ENCODE measurements at regions not wholly inside any gene's neighbourhood (a gene's known extent, or its start where the extent isn't known, plus 50 kb on each side); places are given as distances from the start of the nearest gene placed in this dataset.

DNA sequence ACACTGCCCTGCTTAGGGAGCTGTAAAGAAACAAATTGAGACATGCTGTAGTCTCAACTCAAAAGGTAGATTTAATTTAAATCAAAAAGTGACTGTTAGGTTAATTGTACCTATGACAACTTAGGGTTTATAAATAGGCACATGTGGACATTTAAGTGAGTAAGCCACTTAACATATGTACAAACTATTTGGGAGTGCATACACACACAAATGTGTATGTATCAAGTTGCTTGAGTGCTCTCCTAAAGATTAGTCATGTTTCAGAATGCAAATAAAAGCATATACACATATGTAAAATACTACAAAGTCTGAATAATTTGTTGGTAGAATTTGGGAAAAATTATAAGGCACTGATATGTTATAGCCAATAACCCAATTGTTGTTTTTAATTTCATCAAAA is 1435.7 kb downstream of the LRRC4C start:
- TF ChIP-seq SALL2 (CRISPR knock-in tag; IDR thresholded peaks at IDR 0.05) (no peak), POLR2A (IDR thresholded peaks at IDR 0.05; ENCODE audit: insufficient read depth in 1 of 2, low read depth in 2 of 2, low read length in 2 of 2) (no peak), HDAC2 (CRISPR knock-in tag; IDR thresholded peaks at IDR 0.05) (no peak)
- TF ChIP-seq, protein P1, sequence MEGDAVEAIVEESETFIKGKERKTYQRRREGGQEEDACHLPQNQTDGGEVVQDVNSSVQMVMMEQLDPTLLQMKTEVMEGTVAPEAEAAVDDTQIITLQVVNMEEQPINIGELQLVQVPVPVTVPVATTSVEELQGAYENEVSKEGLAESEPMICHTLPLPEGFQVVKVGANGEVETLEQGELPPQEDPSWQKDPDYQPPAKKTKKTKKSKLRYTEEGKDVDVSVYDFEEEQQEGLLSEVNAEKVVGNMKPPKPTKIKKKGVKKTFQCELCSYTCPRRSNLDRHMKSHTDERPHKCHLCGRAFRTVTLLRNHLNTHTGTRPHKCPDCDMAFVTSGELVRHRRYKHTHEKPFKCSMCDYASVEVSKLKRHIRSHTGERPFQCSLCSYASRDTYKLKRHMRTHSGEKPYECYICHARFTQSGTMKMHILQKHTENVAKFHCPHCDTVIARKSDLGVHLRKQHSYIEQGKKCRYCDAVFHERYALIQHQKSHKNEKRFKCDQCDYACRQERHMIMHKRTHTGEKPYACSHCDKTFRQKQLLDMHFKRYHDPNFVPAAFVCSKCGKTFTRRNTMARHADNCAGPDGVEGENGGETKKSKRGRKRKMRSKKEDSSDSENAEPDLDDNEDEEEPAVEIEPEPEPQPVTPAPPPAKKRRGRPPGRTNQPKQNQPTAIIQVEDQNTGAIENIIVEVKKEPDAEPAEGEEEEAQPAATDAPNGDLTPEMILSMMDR (CRISPR knock-in tag; IDR thresholded peaks at IDR 0.05): no peak
- TF ChIP-seq, protein P2, sequence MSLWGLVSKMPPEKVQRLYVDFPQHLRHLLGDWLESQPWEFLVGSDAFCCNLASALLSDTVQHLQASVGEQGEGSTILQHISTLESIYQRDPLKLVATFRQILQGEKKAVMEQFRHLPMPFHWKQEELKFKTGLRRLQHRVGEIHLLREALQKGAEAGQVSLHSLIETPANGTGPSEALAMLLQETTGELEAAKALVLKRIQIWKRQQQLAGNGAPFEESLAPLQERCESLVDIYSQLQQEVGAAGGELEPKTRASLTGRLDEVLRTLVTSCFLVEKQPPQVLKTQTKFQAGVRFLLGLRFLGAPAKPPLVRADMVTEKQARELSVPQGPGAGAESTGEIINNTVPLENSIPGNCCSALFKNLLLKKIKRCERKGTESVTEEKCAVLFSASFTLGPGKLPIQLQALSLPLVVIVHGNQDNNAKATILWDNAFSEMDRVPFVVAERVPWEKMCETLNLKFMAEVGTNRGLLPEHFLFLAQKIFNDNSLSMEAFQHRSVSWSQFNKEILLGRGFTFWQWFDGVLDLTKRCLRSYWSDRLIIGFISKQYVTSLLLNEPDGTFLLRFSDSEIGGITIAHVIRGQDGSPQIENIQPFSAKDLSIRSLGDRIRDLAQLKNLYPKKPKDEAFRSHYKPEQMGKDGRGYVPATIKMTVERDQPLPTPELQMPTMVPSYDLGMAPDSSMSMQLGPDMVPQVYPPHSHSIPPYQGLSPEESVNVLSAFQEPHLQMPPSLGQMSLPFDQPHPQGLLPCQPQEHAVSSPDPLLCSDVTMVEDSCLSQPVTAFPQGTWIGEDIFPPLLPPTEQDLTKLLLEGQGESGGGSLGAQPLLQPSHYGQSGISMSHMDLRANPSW (CRISPR knock-in tag; IDR thresholded peaks at IDR 0.05; ENCODE audit: borderline replicate concordance): no peak
- TF ChIP-seq, protein P3, sequence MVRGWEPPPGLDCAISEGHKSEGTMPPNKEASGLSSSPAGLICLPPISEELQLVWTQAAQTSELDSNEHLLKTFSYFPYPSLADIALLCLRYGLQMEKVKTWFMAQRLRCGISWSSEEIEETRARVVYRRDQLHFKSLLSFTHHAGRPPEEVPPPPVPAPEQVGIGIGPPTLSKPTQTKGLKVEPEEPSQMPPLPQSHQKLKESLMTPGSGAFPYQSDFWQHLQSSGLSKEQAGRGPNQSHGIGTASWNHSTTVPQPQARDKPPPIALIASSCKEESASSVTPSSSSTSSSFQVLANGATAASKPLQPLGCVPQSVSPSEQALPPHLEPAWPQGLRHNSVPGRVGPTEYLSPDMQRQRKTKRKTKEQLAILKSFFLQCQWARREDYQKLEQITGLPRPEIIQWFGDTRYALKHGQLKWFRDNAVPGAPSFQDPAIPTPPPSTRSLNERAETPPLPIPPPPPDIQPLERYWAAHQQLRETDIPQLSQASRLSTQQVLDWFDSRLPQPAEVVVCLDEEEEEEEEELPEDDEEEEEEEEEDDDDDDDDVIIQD (CRISPR knock-in tag; IDR thresholded peaks at IDR 0.05; ENCODE audit: low read depth): no peak
